Neural cell (in vitro differentiated cells): ENCODE measurements at regions not wholly inside any gene's neighbourhood (a gene's known extent, or its start where the extent isn't known, plus 50 kb on each side); places are given as distances from the start of the nearest gene placed in this dataset.

Experiments
- H2AFZ ChIP-seq: fragments of 200-600, 300-800 bp; sonication (generic), shearing (Covaris generic); 2 replicates; pipeline ENCODE4 v1.6.0; 2014; ENCODE audit warnings: low read depth, mild to moderate bottlenecking, antibody characterized with exemption, low read length, moderate library complexity
- H3F3A ChIP-seq: fragments of 200-600 bp; shearing (Covaris generic); 2 replicates; pipeline ENCODE4 v1.6.1; 2016; ENCODE audit warnings: mild to moderate bottlenecking, moderate library complexity, mixed read lengths, antibody characterized with exemption, low read length; ENCODE audit not compliant: insufficient read depth, poor library complexity, severe bottlenecking
- H3K27ac ChIP-seq: fragments of 200-600, 300-800 bp; sonication (generic), shearing (Covaris generic); 2 replicates; pipeline ENCODE4 v1.5.1; 2014; ENCODE audit warnings: mild to moderate bottlenecking, low read length, moderate library complexity
- H3K27me3 ChIP-seq: fragments of 300-800, 200-600 bp; sonication (generic), shearing (Covaris generic); 2 replicates; pipeline ENCODE4 v1.6.0; 2014; ENCODE audit warnings: mild to moderate bottlenecking, low read depth, low read length, moderate library complexity; ENCODE audit not compliant: insufficient read depth
- H3K36me3 ChIP-seq: fragments of 300-800, 200-600 bp; sonication (generic), shearing (Covaris generic); 2 replicates; pipeline ENCODE4 v1.5.1; 2014; ENCODE audit warnings: mild to moderate bottlenecking, antibody characterized with exemption, low read length, moderate library complexity; ENCODE audit not compliant: insufficient read depth
- H3K4me2 ChIP-seq: fragments of 300-800, 200-600 bp; sonication (generic), shearing (Covaris generic); 2 replicates; pipeline ENCODE4 v1.6.0; 2014; ENCODE audit warnings: mild to moderate bottlenecking, low read length
- H3K4me3 ChIP-seq: fragments of 300-800, 200-600 bp; sonication (generic), shearing (Covaris generic); 2 replicates; pipeline ENCODE4 v1.5.1; 2014; ENCODE audit warnings: mild to moderate bottlenecking, low read length, moderate library complexity
- H3K79me2 ChIP-seq: fragments of 200-600 bp; shearing (Covaris generic); replicated peaks from 2 replicates; pipeline ENCODE4 v1.6.0; 2014; ENCODE audit warnings: mild to moderate bottlenecking, low read length, moderate library complexity; ENCODE audit not compliant: insufficient read depth
- H3K9ac ChIP-seq: fragments of 300-800, 200-600 bp; sonication (generic), shearing (Covaris generic); 2 replicates; pipeline ENCODE4 v1.6.1; 2016; ENCODE audit warnings: mild to moderate bottlenecking, low read length, mixed read lengths
- H3K9me2 ChIP-seq: fragments of 200-600 bp; shearing (Covaris generic); 2 replicates; pipeline ENCODE4 v1.6.1; 2016; ENCODE audit warnings: mild to moderate bottlenecking, low read length, mixed read lengths; ENCODE audit not compliant: insufficient read depth
- H3K9me3 ChIP-seq: fragments of 200-600, 300-800 bp; sonication (generic), shearing (Covaris generic); 2 replicates; pipeline ENCODE4 v1.6.1; 2016; ENCODE audit warnings: mild to moderate bottlenecking, mixed run types, low read length, moderate library complexity, mixed read lengths
- H4K20me1 ChIP-seq: fragments of 200-600 bp; shearing (Covaris generic); 2 replicates; pipeline ENCODE4 v1.6.1; 2016; ENCODE audit warnings: mild to moderate bottlenecking, mixed run types; ENCODE audit not compliant: insufficient read depth
- EP300 ChIP-seq: fragments of 450-650 bp; conservative IDR thresholded peaks from 2 replicates; pipeline ENCODE4 v1.6.1; 2014; ENCODE audit warnings: antibody characterized with exemption, mild to moderate bottlenecking, moderate library complexity; ENCODE audit not compliant: poor library complexity, severe bottlenecking
- EZH2 ChIP-seq: fragments of 200-600, 300-800 bp; shearing (Covaris generic), sonication (generic); IDR thresholded peaks from 2 replicates; pipeline ENCODE4 v1.6.1; 2014; ENCODE audit warnings: antibody characterized with exemption, low read length, borderline replicate concordance, mild to moderate bottlenecking; ENCODE audit not compliant: insufficient read depth, poor library complexity, severe bottlenecking
- MXI1 ChIP-seq: fragments of 450-650 bp; conservative IDR thresholded peaks from 2 replicates; pipeline ENCODE4 v1.6.1; 2014; ENCODE audit warnings: antibody characterized with exemption, mild to moderate bottlenecking; ENCODE audit not compliant: poor library complexity, severe bottlenecking
- POLR2AphosphoS5 ChIP-seq: IDR thresholded peaks from 2 replicates; pipeline ENCODE4 v1.6.1; 2012
- RAD21 ChIP-seq: fragments of 450-650 bp; conservative IDR thresholded peaks from 2 replicates; pipeline ENCODE4 v1.6.1; 2014; ENCODE audit warnings: antibody characterized with exemption, mild to moderate bottlenecking, moderate library complexity
- SMC3 ChIP-seq: fragments of 450-650 bp; conservative IDR thresholded peaks from 2 replicates; pipeline ENCODE4 v1.6.1; 2014; ENCODE audit warnings: antibody characterized with exemption, mild to moderate bottlenecking, moderate library complexity; ENCODE audit not compliant: poor library complexity
- TAF1 ChIP-seq: IDR thresholded peaks from 2 replicates; pipeline ENCODE4 v1.6.1; 2012; ENCODE audit warnings: low read depth
- TF ChIP-seq, protein P1 (sequence below): fragments of 450-650 bp; IDR thresholded peaks from 2 replicates; pipeline ENCODE4 v1.5.1; 2014; ENCODE audit warnings: antibody characterized with exemption, mild to moderate bottlenecking, moderate library complexity; ENCODE audit not compliant: poor library complexity, severe bottlenecking
- TF ChIP-seq, protein P2 (sequence below): IDR thresholded peaks from 2 replicates; pipeline ENCODE4 v1.6.1; 2012; ENCODE audit warnings: borderline replicate concordance

DNA sequence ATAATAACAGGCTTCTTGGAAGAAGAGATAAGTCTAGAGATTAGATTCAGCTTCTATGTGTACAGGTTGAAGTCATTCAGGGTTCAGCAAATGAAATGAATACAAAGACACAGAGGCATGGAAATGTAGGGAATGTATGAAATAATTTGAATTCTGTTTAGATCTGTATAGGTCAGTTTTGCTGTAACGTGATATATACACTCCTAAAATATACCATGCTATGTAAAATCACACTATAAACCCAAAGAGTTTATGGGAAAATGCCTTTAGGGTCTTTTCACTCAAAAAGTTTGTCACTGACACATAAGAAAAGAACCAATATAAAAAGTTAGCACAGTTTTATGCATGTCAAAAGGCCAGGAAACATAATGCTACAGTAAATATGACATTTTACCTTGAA lies 854.0 kb downstream of the LRFN5 start:
- no peaks in the 10 kb centered on the region for H3K79me2 ChIP-seq
- H3K9ac ChIP-seq = no peak overlapping the region
- no peak overlapping the region for H3K4me3 ChIP-seq
- no peaks in the 10 kb centered on the region for H3K9me3 ChIP-seq
- no peak overlapping the region for H2AFZ ChIP-seq
- H3F3A ChIP-seq = no peaks in the 10 kb centered on the region
- TF ChIP-seq EP300 (no peak), EZH2 (no peak), MXI1 (no peak), RAD21 (no peak), TAF1 (no peak), POLR2AphosphoS5 (no peak), SMC3 (no peak)
- TF ChIP-seq, protein P1, sequence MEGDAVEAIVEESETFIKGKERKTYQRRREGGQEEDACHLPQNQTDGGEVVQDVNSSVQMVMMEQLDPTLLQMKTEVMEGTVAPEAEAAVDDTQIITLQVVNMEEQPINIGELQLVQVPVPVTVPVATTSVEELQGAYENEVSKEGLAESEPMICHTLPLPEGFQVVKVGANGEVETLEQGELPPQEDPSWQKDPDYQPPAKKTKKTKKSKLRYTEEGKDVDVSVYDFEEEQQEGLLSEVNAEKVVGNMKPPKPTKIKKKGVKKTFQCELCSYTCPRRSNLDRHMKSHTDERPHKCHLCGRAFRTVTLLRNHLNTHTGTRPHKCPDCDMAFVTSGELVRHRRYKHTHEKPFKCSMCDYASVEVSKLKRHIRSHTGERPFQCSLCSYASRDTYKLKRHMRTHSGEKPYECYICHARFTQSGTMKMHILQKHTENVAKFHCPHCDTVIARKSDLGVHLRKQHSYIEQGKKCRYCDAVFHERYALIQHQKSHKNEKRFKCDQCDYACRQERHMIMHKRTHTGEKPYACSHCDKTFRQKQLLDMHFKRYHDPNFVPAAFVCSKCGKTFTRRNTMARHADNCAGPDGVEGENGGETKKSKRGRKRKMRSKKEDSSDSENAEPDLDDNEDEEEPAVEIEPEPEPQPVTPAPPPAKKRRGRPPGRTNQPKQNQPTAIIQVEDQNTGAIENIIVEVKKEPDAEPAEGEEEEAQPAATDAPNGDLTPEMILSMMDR = no peak
- TF ChIP-seq, protein P2, sequence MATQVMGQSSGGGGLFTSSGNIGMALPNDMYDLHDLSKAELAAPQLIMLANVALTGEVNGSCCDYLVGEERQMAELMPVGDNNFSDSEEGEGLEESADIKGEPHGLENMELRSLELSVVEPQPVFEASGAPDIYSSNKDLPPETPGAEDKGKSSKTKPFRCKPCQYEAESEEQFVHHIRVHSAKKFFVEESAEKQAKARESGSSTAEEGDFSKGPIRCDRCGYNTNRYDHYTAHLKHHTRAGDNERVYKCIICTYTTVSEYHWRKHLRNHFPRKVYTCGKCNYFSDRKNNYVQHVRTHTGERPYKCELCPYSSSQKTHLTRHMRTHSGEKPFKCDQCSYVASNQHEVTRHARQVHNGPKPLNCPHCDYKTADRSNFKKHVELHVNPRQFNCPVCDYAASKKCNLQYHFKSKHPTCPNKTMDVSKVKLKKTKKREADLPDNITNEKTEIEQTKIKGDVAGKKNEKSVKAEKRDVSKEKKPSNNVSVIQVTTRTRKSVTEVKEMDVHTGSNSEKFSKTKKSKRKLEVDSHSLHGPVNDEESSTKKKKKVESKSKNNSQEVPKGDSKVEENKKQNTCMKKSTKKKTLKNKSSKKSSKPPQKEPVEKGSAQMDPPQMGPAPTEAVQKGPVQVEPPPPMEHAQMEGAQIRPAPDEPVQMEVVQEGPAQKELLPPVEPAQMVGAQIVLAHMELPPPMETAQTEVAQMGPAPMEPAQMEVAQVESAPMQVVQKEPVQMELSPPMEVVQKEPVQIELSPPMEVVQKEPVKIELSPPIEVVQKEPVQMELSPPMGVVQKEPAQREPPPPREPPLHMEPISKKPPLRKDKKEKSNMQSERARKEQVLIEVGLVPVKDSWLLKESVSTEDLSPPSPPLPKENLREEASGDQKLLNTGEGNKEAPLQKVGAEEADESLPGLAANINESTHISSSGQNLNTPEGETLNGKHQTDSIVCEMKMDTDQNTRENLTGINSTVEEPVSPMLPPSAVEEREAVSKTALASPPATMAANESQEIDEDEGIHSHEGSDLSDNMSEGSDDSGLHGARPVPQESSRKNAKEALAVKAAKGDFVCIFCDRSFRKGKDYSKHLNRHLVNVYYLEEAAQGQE = no peak
- H3K36me3 ChIP-seq = no peaks in the 10 kb centered on the region
- no peaks in the 10 kb centered on the region for H4K20me1 ChIP-seq
- no peaks in the 10 kb centered on the region for H3K9me2 ChIP-seq
- H3K27ac ChIP-seq = no peak overlapping the region
- H3K27me3 ChIP-seq = no peaks in the 10 kb centered on the region
- H3K4me2 ChIP-seq = no peak overlapping the region

DNA sequence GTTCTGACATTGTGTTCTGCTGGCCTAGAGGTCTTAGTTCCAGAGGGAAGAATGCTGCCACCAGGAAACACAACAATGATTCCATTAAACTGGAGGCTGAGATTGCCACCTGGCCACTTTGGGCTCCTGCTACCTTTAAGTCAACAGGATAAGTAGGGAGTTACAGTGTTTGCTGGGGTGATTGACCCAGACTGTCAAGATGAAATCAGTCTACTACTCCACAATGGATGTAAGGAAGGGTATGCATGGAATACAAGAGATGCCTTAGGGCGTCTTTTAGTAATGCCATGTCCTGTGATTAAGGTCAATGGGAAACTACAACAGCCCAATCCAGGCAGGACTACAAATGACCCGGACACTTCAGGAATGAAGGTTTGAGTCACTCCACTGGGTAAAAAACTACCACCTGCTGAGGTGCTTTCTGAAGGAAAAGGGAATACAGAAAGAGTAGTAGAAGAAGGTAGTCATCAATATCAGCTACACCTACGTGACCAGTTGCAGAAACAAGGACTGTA lies 852.6 kb downstream of the LRFN5 start:
- Histone ChIP-seq H3K79me2 (no peaks in the 10 kb centered on the region), H3K27ac (no peak overlapping the region), H3K4me2 (no peak overlapping the region), H3K9me3 (no peaks in the 10 kb centered on the region), H3K27me3 (no peaks in the 10 kb centered on the region), H3K9ac (no peak overlapping the region), H4K20me1 (no peaks in the 10 kb centered on the region), H3K9me2 (no peaks in the 10 kb centered on the region), H3F3A (no peaks in the 10 kb centered on the region), H3K4me3 (no peak overlapping the region), H3K36me3 (no peaks in the 10 kb centered on the region), H2AFZ (no peak overlapping the region)
- TF ChIP-seq MXI1 (no peak), RAD21 (no peak), EP300 (no peak), EZH2 (no peak), SMC3 (no peak), POLR2AphosphoS5 (no peak), TAF1 (no peak)
- TF ChIP-seq, protein P1 = no peak
- TF ChIP-seq, protein P2 = no peak
